IgD-negative memory B cell (primary cell): ENCODE measurements at regions not wholly inside any gene's neighbourhood (a gene's known extent, or its start where the extent isn't known, plus 50 kb on each side); places are given as distances from the start of the nearest gene placed in this dataset.

Experiments
- H3K27ac Mint-ChIP-seq, 3 donors: one replicate each; pipeline ENCODE4 v1.8.0; 2020 to 2022; ENCODE audit warnings: mild to moderate bottlenecking in 3 of 3, mixed read lengths in 3 of 3, moderate library complexity in 1 of 3
- H3K27me3 Mint-ChIP-seq: one replicate; pipeline ENCODE4 v1.8.0; 2021; ENCODE audit warnings: mixed read lengths
- H3K36me3 Mint-ChIP-seq: one replicate; pipeline ENCODE4 v1.8.0; 2020; ENCODE audit warnings: mild to moderate bottlenecking, mixed read lengths
- H3K4me1 Mint-ChIP-seq, 3 donors: one replicate each; pipeline ENCODE4 v1.8.0; 2020 to 2022; ENCODE audit warnings: mixed read lengths in 3 of 3, mild to moderate bottlenecking in 1 of 3
- H3K4me3 Mint-ChIP-seq, 4 donors: one replicate each; pipeline ENCODE4 v1.8.0; 2020 to 2022; ENCODE audit warnings: mild to moderate bottlenecking in 4 of 4, mixed read lengths in 4 of 4, moderate library complexity in 3 of 4
- H3K9me3 Mint-ChIP-seq, 3 donors: one replicate each; pipeline ENCODE4 v1.8.0; 2020 to 2021; ENCODE audit warnings: mixed read lengths in 3 of 3, mild to moderate bottlenecking in 1 of 3

DNA sequence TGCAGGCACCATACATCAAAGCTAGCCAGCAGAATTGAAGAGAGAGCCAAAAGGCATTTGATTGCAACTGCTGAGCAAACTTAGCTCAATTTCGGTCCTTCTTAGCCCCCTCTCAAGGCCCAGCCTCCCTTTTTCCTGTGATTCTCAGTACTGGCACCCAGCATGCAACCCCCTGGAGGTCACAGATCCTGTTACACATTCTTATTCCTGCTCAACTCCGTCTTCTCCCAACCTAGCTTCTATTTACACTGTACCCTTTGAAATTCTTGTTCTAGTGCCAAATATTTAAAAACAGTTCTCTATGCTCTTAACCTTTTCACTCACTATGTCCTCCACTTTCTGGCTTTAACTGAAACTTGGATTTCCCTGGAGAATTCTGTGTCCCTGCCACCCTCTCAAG, 131.3 kb upstream of the CPSF6 start:
- H3K4me3 Mint-ChIP-seq, result no peak overlapping the region
- H3K27me3 Mint-ChIP-seq, result peaks cover 2% of the 10 kb centered on the region
- H3K4me1 Mint-ChIP-seq, result peaks cover under 1 to 3% (median 2%) of the 10 kb centered on the region in 3 donors
- H3K36me3 Mint-ChIP-seq, result no peaks in the 10 kb centered on the region
- no peak overlapping the region for H3K27ac Mint-ChIP-seq
- no peaks in the 10 kb centered on the region for H3K9me3 Mint-ChIP-seq

DNA sequence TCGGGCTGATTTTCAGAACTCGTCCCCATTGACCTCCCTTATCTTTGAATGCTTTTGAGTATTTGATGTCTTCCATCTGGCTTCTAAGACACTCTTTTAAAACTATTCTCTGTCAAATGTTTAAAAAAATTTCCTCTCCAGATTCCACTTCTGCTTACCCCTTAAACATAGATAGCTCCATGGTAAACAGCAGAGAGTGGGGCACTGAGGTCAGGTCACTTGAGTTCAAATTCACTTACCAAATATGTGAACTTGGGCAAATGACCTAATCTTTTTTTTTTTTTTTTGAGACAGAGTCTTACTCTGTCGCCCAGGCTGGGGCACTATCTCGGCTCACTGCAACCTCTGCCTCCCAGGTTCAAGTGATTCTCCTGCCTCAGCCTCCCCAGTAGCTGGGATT, 126.8 kb upstream of the CPSF6 start:
- Mint-ChIP-seq H3K27me3 (peaks cover 2% of the 10 kb centered on the region), H3K9me3 (no peaks in the 10 kb centered on the region), H3K4me1 (no peaks in the 10 kb centered on the region), H3K36me3 (peaks cover 2% of the 10 kb centered on the region), H3K27ac (no peak overlapping the region), H3K4me3 (no peak overlapping the region)

DNA sequence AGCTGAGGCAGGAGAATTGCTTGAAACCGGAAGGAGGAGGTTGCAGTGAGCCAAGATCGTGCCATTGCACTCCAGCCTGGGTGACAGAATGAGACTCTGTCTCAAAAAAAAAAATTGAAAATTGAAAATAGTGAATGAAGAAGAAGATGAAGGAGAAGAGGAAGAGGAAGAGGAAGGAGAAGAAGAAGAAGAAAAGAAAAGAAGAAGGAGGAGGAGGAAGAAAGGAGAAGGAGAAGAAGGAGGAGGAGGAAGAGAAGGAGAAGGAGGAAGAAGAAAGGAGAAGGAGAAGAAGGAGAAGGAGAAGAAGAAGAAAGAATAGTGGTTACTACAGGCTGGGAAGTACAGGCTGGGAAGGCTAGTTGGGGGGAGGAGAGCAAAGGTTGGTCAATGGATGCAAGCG, 124.3 kb upstream of the CPSF6 start:
- H3K4me1 Mint-ChIP-seq, result no peaks in the 10 kb centered on the region
- peaks cover 2% of the 10 kb centered on the region for H3K36me3 Mint-ChIP-seq
- no peak overlapping the region for H3K4me3 Mint-ChIP-seq
- H3K9me3 Mint-ChIP-seq, result no peaks in the 10 kb centered on the region
- H3K27me3 Mint-ChIP-seq, result no peaks in the 10 kb centered on the region
- no peak overlapping the region for H3K27ac Mint-ChIP-seq

GRCh38 chr12:69115951-69116350, 123.4 kb upstream of the CPSF6 start:
- Mint-ChIP-seq H3K27me3 (no peaks in the 10 kb centered on the region), H3K4me3 (no peak overlapping the region), H3K4me1 (no peaks in the 10 kb centered on the region), H3K27ac (peak overlapping the region in 1 of 3 donors; percentile 8), H3K9me3 (no peaks in the 10 kb centered on the region), H3K36me3 (peaks cover 2% of the 10 kb centered on the region)

GRCh38 chr12:69117566-69118266, 121.7 kb upstream of the CPSF6 start:
- no peaks in the 10 kb centered on the region for H3K27me3 Mint-ChIP-seq
- H3K9me3 Mint-ChIP-seq, result no peaks in the 10 kb centered on the region
- H3K36me3 Mint-ChIP-seq, result peaks cover 2% of the 10 kb centered on the region
- H3K27ac Mint-ChIP-seq, result no peak overlapping the region
- no peaks in the 10 kb centered on the region for H3K4me1 Mint-ChIP-seq
- no peak overlapping the region for H3K4me3 Mint-ChIP-seq

GRCh38 chr12:69118516-69118915, 120.9 kb upstream of the CPSF6 start:
- Mint-ChIP-seq H3K9me3 (no peaks in the 10 kb centered on the region), H3K36me3 (peaks cover 2% of the 10 kb centered on the region), H3K27ac (no peak overlapping the region), H3K4me1 (no peaks in the 10 kb centered on the region), H3K27me3 (no peaks in the 10 kb centered on the region), H3K4me3 (no peak overlapping the region)

DNA sequence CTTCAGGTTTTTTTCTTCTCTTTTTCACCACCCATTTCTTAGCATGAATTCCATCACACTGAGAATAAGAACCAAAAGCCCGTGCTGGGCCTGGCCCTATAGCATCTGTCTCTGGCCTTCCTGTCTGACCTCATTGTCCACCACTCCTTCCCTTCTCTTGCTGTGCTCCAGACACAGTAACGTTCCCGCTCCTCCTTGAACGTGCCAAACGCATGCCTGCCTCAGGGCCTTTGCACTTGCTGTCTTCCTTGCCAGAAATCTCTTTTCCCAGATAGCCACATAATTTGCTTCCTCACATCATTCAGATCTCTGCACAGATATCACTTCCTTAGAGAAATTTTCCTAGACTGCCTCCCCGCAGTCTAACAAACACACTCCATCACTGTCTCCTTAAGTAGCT, 119.6 kb upstream of the CPSF6 start:
- no peak overlapping the region for H3K27ac Mint-ChIP-seq
- H3K4me1 Mint-ChIP-seq, result no peaks in the 10 kb centered on the region
- H3K9me3 Mint-ChIP-seq, result no peaks in the 10 kb centered on the region
- H3K4me3 Mint-ChIP-seq, result no peak overlapping the region
- no peaks in the 10 kb centered on the region for H3K36me3 Mint-ChIP-seq
- no peaks in the 10 kb centered on the region for H3K27me3 Mint-ChIP-seq

- no peak overlapping the region for H3K4me3 Mint-ChIP-seq
- no peak overlapping the region for H3K27ac Mint-ChIP-seq
- H3K27me3 Mint-ChIP-seq, result peaks cover 2% of the 10 kb centered on the region
- no peaks in the 10 kb centered on the region for H3K4me1 Mint-ChIP-seq
- H3K9me3 Mint-ChIP-seq, result no peaks in the 10 kb centered on the region
- H3K36me3 Mint-ChIP-seq, result no peaks in the 10 kb centered on the region
Observed at GRCh38 chr12:69120354-69120753, 119.0 kb upstream of the CPSF6 start.

DNA sequence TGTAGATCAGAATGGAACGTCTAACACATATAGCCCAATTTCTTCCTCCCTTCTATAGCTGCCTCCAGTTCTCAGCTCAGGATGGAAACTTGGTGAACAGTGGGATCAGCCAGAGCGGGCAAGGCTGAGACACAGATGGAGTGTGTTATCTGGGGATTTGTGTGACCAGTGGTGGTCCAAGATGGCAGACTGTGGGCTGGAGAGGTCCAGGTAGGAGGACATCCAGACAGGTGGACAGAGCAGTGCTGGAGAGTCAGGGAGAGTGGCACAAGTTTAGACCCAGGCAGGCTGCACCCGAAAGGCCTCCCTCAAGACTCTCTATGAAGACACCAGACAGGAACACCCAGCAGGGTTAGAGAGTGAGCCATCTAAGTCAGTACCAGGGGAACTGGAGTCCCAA, 116.1 kb upstream of the CPSF6 start:
- Mint-ChIP-seq H3K36me3 (no peaks in the 10 kb centered on the region), H3K4me1 (no peaks in the 10 kb centered on the region), H3K27me3 (peaks cover 3% of the 10 kb centered on the region), H3K4me3 (no peak overlapping the region), H3K9me3 (no peaks in the 10 kb centered on the region), H3K27ac (peak overlapping the region in 1 of 3 donors; percentile 39)

DNA sequence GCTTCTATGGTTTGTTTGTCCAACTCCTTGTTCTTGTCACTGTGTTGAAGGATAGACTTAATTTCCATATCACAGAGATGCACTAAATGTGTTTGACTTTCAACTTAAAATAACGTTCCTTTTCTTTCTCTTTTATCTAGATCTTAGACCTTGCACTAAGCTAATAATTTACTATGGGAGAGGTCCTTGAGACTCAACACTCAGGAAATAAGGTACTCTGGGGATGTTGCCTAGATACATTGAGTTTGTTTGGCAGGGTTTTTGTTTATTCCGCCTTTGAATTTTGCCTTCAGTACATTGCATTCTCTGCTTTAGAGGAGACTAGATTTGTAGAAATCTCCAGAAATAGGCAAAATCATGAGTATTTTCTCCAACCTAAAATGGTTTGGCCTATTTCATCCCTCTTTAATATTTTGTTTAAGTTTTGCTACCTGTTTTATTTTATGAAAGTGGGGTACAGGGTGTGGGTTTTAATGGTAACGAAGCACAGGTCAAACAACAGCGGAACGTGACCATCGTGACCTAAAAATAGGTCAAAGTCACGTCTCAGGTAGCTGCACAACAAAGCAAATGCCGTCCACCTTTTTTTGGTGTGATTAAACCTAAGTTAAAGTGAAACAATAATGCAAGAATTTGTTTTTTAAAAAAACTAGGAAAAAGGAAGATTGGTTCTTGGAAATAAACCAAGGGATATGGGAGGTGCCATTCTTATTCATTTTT, 115.3 kb upstream of the CPSF6 start:
- no peak overlapping the region for H3K27ac Mint-ChIP-seq

DNA sequence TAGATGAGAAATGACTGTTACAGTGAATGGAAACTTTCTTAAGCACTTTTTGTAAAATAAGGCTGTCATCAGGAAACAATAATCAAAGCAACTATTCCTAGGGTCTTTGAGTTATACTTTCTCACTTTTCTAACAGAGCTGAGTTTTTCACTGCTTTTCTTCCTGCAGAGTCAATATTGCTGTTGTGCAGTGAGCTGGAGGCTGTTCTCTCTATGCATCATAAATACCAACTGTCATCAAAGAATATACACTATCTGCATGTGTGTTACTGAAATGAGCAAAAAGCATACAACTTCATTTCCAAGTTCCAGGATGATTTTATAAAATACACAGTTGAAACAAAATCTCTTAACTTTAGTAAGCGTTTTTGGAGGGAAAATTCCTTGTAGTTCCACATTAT, 110.4 kb upstream of the CPSF6 start:
- Mint-ChIP-seq H3K36me3 (no peaks in the 10 kb centered on the region), H3K9me3 (no peaks in the 10 kb centered on the region), H3K27me3 (peaks cover 5% of the 10 kb centered on the region), H3K4me1 (no peaks in the 10 kb centered on the region), H3K4me3 (no peak overlapping the region), H3K27ac (no peak overlapping the region)

More for the DNA sequence above, 115.3 kb upstream of the CPSF6 start:
- Mint-ChIP-seq H3K4me3 (no peak overlapping the region), H3K9me3 (no peaks in the 10 kb centered on the region), H3K27me3 (peaks cover 3% of the 10 kb centered on the region), H3K36me3 (no peaks in the 10 kb centered on the region), H3K4me1 (no peaks in the 10 kb centered on the region)

DNA sequence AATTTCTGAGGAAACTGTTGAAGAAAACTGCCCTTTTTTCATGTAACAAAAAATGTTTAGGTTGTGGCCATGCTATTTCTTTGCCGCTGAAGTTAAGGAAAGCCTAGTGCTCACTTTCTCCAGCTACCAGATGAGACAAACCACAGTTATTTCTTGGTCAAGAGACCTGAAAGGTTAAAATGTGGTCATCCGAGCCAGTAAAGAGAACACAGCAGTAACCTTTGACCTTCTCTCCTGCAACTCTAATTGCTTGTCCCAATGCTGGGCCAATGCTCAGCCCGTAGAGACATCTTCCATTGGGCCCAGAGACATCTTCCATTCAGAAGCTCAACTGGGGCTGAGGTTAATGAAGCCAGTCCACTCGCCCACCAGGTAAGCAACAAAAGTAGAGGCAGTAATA, 109.8 kb upstream of the CPSF6 start:
- no peaks in the 10 kb centered on the region for H3K4me1 Mint-ChIP-seq
- H3K27me3 Mint-ChIP-seq, result peaks cover 5% of the 10 kb centered on the region
- peaks cover 0 to 3% (median 0%) of the 10 kb centered on the region in 3 donors for H3K9me3 Mint-ChIP-seq
- H3K36me3 Mint-ChIP-seq, result no peaks in the 10 kb centered on the region
- H3K27ac Mint-ChIP-seq, result no peak overlapping the region
- no peak overlapping the region for H3K4me3 Mint-ChIP-seq

GRCh38 chr12:69130064-69130463, 109.3 kb upstream of the CPSF6 start:
- Mint-ChIP-seq H3K4me1 (no peaks in the 10 kb centered on the region), H3K36me3 (no peaks in the 10 kb centered on the region), H3K27me3 (peaks cover 5% of the 10 kb centered on the region), H3K27ac (no peak overlapping the region), H3K9me3 (peaks cover 0 to 3% (median 0%) of the 10 kb centered on the region in 3 donors), H3K4me3 (no peak overlapping the region)

DNA sequence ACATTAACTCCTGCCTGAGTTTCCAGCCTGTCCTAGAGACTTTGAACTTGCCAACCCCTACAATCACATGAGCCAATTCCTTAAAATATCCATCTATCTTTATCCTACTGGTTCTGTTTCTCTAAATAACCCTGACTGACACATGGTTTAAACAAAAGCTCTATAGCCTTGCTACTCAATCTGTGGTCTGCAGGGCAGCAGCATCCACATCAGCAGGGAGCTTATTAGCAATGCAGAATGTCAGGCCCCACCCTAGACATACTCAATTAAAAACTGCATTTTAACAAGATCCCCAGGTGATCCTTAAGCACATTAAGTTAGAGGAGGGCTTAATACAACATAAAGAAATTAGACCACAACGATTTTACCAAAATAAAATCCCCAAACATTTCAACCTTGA, 108.3 kb upstream of the CPSF6 start:
- no peak overlapping the region for H3K4me3 Mint-ChIP-seq
- H3K4me1 Mint-ChIP-seq, result no peaks in the 10 kb centered on the region
- peaks cover 3% of the 10 kb centered on the region for H3K27me3 Mint-ChIP-seq
- H3K9me3 Mint-ChIP-seq, result peaks cover 0 to 3% (median 2%) of the 10 kb centered on the region in 3 donors
- no peak overlapping the region for H3K27ac Mint-ChIP-seq
- no peaks in the 10 kb centered on the region for H3K36me3 Mint-ChIP-seq

- no peaks in the 10 kb centered on the region for H3K4me1 Mint-ChIP-seq
- no peak overlapping the region for H3K27ac Mint-ChIP-seq
- H3K27me3 Mint-ChIP-seq, result peaks cover 4% of the 10 kb centered on the region
- H3K36me3 Mint-ChIP-seq, result no peaks in the 10 kb centered on the region
- H3K4me3 Mint-ChIP-seq, result no peak overlapping the region
- H3K9me3 Mint-ChIP-seq, result peaks cover 10 to 21% (median 16%) of the 10 kb centered on the region in 3 donors
Observed at GRCh38 chr12:69136931-69137613, 102.3 kb upstream of the CPSF6 start.
